ENCODE measurements at regions not wholly inside any gene's neighbourhood (a gene's known extent, or its start where the extent isn't known, plus 50 kb on each side); places are given as distances from the start of the nearest gene placed in this dataset.
A peak's percentile ranks its signal among the peaks of the same experiment; 100 is the strongest.

- ATAC-seq (ENCODE audit: low FRiP score in 2 of 2): peak in 1 of 2 donors; percentile 34
- TF ChIP-seq CTCF (IDR thresholded peaks at IDR 0.05) (no peak), POLR2AphosphoS5 (IDR thresholded peaks at IDR 0.05) (no peak)
- no peaks in the 10 kb centered on the region for H3K36me3 ChIP-seq
- no peaks in the 10 kb centered on the region for H3K9me3 ChIP-seq
- H3K4me1 ChIP-seq: no peaks in the 10 kb centered on the region
- peak in 1 of 2 donors; percentile 23 for DNase-seq
- no peak overlapping the region for H3K4me3 ChIP-seq
- no peak overlapping the region for H3K27ac ChIP-seq
- no peaks in the 10 kb centered on the region for H3K27me3 ChIP-seq
- WGBS, 2 donors: 52 to 56% methylated on average over 4 of the region's 4 CpGs
Observed at GRCh38 chr12:24473097-24473496, 475.8 kb downstream of the BCAT1 start.

- TF ChIP-seq EP300 (IDR thresholded peaks at IDR 0.05) (no peak), CTCF (IDR thresholded peaks at IDR 0.05) (no peak), POLR2A (IDR thresholded peaks at IDR 0.05) (no peak), POLR2AphosphoS5 (IDR thresholded peaks at IDR 0.05) (no peak)
Observed at GRCh38 chr12:24470050-24470449, 478.9 kb downstream of the BCAT1 start.

GRCh38 chr12:24469089-24469488 lies 479.8 kb downstream of the BCAT1 start:
- Histone ChIP-seq H3K4me1 (peaks cover 0 to 7% (median 3%) of the 10 kb centered on the region in 4 donors), H3K36me3 (no peaks in the 10 kb centered on the region), H3K27me3 (no peaks in the 10 kb centered on the region), H3K4me3 (no peak overlapping the region), H3K27ac (no peak overlapping the region), H3K9me3 (no peaks in the 10 kb centered on the region)
- no peak for TF ChIP-seq EP300 (IDR thresholded peaks at IDR 0.05)
- no peak for TF ChIP-seq CTCF (IDR thresholded peaks at IDR 0.05)
- no peak for TF ChIP-seq POLR2A (IDR thresholded peaks at IDR 0.05)
- TF ChIP-seq POLR2AphosphoS5 (IDR thresholded peaks at IDR 0.05): no peak
- no peak for DNase-seq
- no peak for ATAC-seq (ENCODE audit: low FRiP score in 2 of 2)
- WGBS, 2 donors: 85 to 89% methylated on average over 10 of the region's 10 CpGs

More at GRCh38 chr12:24470050-24470449, 478.9 kb downstream of the BCAT1 start:
- no peak for DNase-seq
- no peak for ATAC-seq (ENCODE audit: low FRiP score in 2 of 2)
- no peak overlapping the region for H3K27ac ChIP-seq
- no peaks in the 10 kb centered on the region for H3K9me3 ChIP-seq
- no peaks in the 10 kb centered on the region for H3K36me3 ChIP-seq
- H3K4me1 ChIP-seq: peaks cover 0 to 7% (median 3%) of the 10 kb centered on the region in 4 donors
- H3K4me3 ChIP-seq: no peak overlapping the region
- H3K27me3 ChIP-seq: no peaks in the 10 kb centered on the region
- 56 to 69% methylated on average over 4 of the region's 4 CpGs for WGBS, 2 donors

- H3K4me3 ChIP-seq: no peak overlapping the region
- DNase-seq (no peak), ATAC-seq (ENCODE audit: low FRiP score in 2 of 2) (no peak)
- TF ChIP-seq EP300 (IDR thresholded peaks at IDR 0.05) (no peak), CTCF (IDR thresholded peaks at IDR 0.05) (no peak), POLR2A (IDR thresholded peaks at IDR 0.05) (no peak), POLR2AphosphoS5 (IDR thresholded peaks at IDR 0.05) (no peak)
- H3K27me3 ChIP-seq: no peaks in the 10 kb centered on the region
- no peak overlapping the region for H3K27ac ChIP-seq
- no peaks in the 10 kb centered on the region for H3K36me3 ChIP-seq
- peaks cover 0 to 7% (median 3%) of the 10 kb centered on the region in 4 donors for H3K4me1 ChIP-seq
- H3K9me3 ChIP-seq: no peaks in the 10 kb centered on the region
- WGBS, 2 donors: 20 to 41% methylated on average over 3 of the region's 3 CpGs
Observed at GRCh38 chr12:24467226-24467625, 481.7 kb downstream of the BCAT1 start.

GRCh38 chr12:24463375-24463774 lies 485.5 kb downstream of the BCAT1 start:
- no peaks in the 10 kb centered on the region for H3K36me3 ChIP-seq
- H3K27ac ChIP-seq: no peak overlapping the region
- H3K9me3 ChIP-seq: no peaks in the 10 kb centered on the region
- TF ChIP-seq POLR2A (IDR thresholded peaks at IDR 0.05) (no peak), POLR2AphosphoS5 (IDR thresholded peaks at IDR 0.05) (no peak), CTCF (IDR thresholded peaks at IDR 0.05) (no peak), EP300 (IDR thresholded peaks at IDR 0.05) (no peak)
- 58 to 65% methylated on average over 6 of the region's 6 CpGs for WGBS, 2 donors
- no peak for DNase-seq
- H3K27me3 ChIP-seq: no peaks in the 10 kb centered on the region
- no peak for ATAC-seq (ENCODE audit: low FRiP score in 2 of 2)
- no peak overlapping the region for H3K4me3 ChIP-seq
- peaks cover 0 to 7% (median 3%) of the 10 kb centered on the region in 4 donors for H3K4me1 ChIP-seq

Measured in upper lobe of left lung (tissue), 6 donors.